Loucy (cell line): ENCODE measurements at regions not wholly inside any gene's neighbourhood (a gene's known extent, or its start where the extent isn't known, plus 50 kb on each side); places are given as distances from the start of the nearest gene placed in this dataset.

Source experiments
- H2AFZ ChIP-seq: fragments of 200-600 bp; sonication (generic); 2 replicates; pipeline ENCODE4 v1.6.0; 2016; ENCODE audit warnings: antibody characterized with exemption, mild to moderate bottlenecking, low read length, moderate library complexity
- H3F3A ChIP-seq: fragments of 200-600 bp; 2 replicates; pipeline ENCODE4 v1.6.0; 2016; ENCODE audit warnings: antibody characterized with exemption, low read depth, mild to moderate bottlenecking
- H3K27me3 ChIP-seq: fragments of 200-600 bp; sonication (generic); 2 replicates; pipeline ENCODE4 v1.6.1; 2014; ENCODE audit warnings: low read length, mild to moderate bottlenecking; ENCODE audit not compliant: insufficient read depth, poor library complexity, severe bottlenecking
- H3K36me3 ChIP-seq: fragments of 200-600 bp; sonication (generic); 2 replicates; pipeline ENCODE4 v1.6.1; 2016; ENCODE audit warnings: low read length; ENCODE audit not compliant: insufficient read depth
- H3K4me1 ChIP-seq: fragments of 200-600 bp; sonication (generic); 2 replicates; pipeline ENCODE4 v1.5.1; 2014; ENCODE audit warnings: low read length, mild to moderate bottlenecking; ENCODE audit not compliant: insufficient read depth, poor library complexity, severe bottlenecking
- H3K4me2 ChIP-seq: fragments of 200-600 bp; sonication (generic); 2 replicates; pipeline ENCODE4 v1.6.0; 2014; ENCODE audit warnings: antibody characterized with exemption, low read length, low read depth, mild to moderate bottlenecking; ENCODE audit not compliant: poor library complexity, severe bottlenecking
- H3K4me3 ChIP-seq: fragments of 200-600 bp; sonication (generic); 2 replicates; pipeline ENCODE4 v1.5.1; 2014; ENCODE audit warnings: low read length, mild to moderate bottlenecking, mixed read lengths; ENCODE audit not compliant: poor library complexity, severe bottlenecking
- H3K79me2 ChIP-seq: fragments of 200-600 bp; sonication (generic); 2 replicates; pipeline ENCODE4 v1.6.1; 2014; ENCODE audit warnings: low read length; ENCODE audit not compliant: insufficient read depth
- H3K9ac ChIP-seq: fragments of 200-600 bp; sonication (generic); 2 replicates; pipeline ENCODE4 v1.6.0; 2014; ENCODE audit warnings: mild to moderate bottlenecking, low read depth, low read length, moderate library complexity; ENCODE audit not compliant: poor library complexity, severe bottlenecking
- H3K9me2 ChIP-seq: fragments of 200-600 bp; sonication (generic); replicated peaks from 2 replicates; pipeline ENCODE4 v1.6.1; 2016; ENCODE audit warnings: low read depth, low read length, mixed read lengths
- H3K9me3 ChIP-seq: fragments of 200-600 bp; sonication (generic); 2 replicates; pipeline ENCODE4 v1.6.1; 2014; ENCODE audit warnings: mild to moderate bottlenecking, antibody characterized with exemption, low read length, low read depth; ENCODE audit not compliant: insufficient read depth
- H4K20me1 ChIP-seq: fragments of 200-600 bp; sonication (generic); 2 replicates; pipeline ENCODE4 v1.6.0; 2014; ENCODE audit warnings: antibody characterized with exemption, low read length, mild to moderate bottlenecking; ENCODE audit not compliant: insufficient read depth, poor library complexity, severe bottlenecking
- CTCF ChIP-seq: fragments of 200-600 bp; sonication (generic); conservative IDR thresholded peaks from 2 replicates; pipeline ENCODE4 v1.5.1; 2014; ENCODE audit warnings: mild to moderate bottlenecking, antibody characterized with exemption, low read length
- EZH2phosphoT487 ChIP-seq: fragments of 200-600 bp; IDR thresholded peaks from 2 replicates; pipeline ENCODE4 v1.6.1; 2018; ENCODE audit warnings: antibody characterized with exemption, mild to moderate bottlenecking, moderate library complexity, borderline replicate concordance

- H3K9me3 ChIP-seq = no peaks in the 10 kb centered on the region
- no peak overlapping the region for H2AFZ ChIP-seq
- no peaks in the 10 kb centered on the region for H3F3A ChIP-seq
- no peaks in the 10 kb centered on the region for H3K4me1 ChIP-seq
- TF ChIP-seq EZH2phosphoT487 (no peak), CTCF (no peak)
- no peaks in the 10 kb centered on the region for H3K79me2 ChIP-seq
- no peak overlapping the region for H3K4me2 ChIP-seq
- no peak overlapping the region for H3K9ac ChIP-seq
- no peaks in the 10 kb centered on the region for H4K20me1 ChIP-seq
- H3K36me3 ChIP-seq = no peaks in the 10 kb centered on the region
- H3K4me3 ChIP-seq = no peak overlapping the region
- no peaks in the 10 kb centered on the region for H3K27me3 ChIP-seq
- H3K9me2 ChIP-seq = no peaks in the 10 kb centered on the region
Observed at GRCh38 chr6:66128243-66128642, 421.2 kb upstream of the EYS start.

DNA sequence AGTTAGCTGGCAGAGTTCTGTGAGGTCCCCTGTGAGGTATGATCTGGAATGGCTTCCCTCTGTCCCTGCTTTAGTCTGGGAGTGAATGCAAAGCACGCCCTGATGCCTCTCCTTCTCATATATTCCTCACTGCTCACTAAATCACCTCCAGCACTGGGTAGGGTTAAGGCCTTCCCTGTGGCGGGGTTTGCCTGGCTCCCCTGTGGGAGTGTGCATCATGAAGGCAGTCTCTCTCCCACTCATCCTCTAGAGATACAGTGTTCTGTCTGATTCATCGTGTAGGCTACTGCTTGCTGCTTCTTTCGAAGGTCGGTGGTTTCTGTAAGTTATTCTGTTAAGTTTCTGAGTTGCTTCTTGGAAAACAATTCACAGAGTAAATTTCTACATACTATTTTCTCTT lies 420.0 kb upstream of the EYS start:
- H3K4me3 ChIP-seq = no peak overlapping the region
- H3K4me2 ChIP-seq = no peak overlapping the region
- H3K36me3 ChIP-seq = no peaks in the 10 kb centered on the region
- H2AFZ ChIP-seq = no peak overlapping the region
- H3K9me3 ChIP-seq = no peaks in the 10 kb centered on the region
- H4K20me1 ChIP-seq = no peaks in the 10 kb centered on the region
- H3K9ac ChIP-seq = no peak overlapping the region
- no peaks in the 10 kb centered on the region for H3K27me3 ChIP-seq
- no peak for TF ChIP-seq EZH2phosphoT487
- TF ChIP-seq CTCF = no peak
- H3F3A ChIP-seq = no peaks in the 10 kb centered on the region
- H3K9me2 ChIP-seq = no peaks in the 10 kb centered on the region
- H3K4me1 ChIP-seq = no peaks in the 10 kb centered on the region
- H3K79me2 ChIP-seq = no peaks in the 10 kb centered on the region

DNA sequence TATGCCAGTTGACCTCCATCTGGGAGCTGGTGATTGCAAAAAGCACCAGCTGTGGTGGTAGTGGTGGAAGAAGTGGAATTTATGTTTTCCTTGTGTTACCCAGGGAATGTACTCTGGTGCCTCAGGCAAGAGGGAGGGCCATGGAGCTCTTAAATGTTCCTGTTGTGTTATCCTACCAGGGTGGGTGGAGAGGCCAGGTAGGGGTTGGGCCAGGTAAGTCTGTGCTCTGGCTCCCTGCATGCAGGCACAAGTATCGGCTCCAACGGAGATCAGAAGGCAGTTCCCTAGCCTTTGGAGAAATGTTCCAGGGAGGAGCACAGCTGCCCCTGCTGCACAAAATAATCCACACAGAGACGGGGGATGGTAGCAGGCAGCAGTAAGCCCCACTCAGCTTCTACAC lies 419.3 kb upstream of the EYS start:
- Histone ChIP-seq H3K36me3 (no peaks in the 10 kb centered on the region), H3K4me1 (no peaks in the 10 kb centered on the region), H3K4me2 (no peak overlapping the region), H3K79me2 (no peaks in the 10 kb centered on the region), H2AFZ (no peak overlapping the region), H3K4me3 (no peak overlapping the region), H4K20me1 (no peaks in the 10 kb centered on the region), H3K9me3 (no peaks in the 10 kb centered on the region), H3K9me2 (no peaks in the 10 kb centered on the region), H3K9ac (no peak overlapping the region), H3K27me3 (no peaks in the 10 kb centered on the region), H3F3A (no peaks in the 10 kb centered on the region)
- no peak for TF ChIP-seq EZH2phosphoT487
- no peak for TF ChIP-seq CTCF
